HG03097 (cell line): ENCODE measurements at regions not wholly inside any gene's neighbourhood (a gene's known extent, or its start where the extent isn't known, plus 50 kb on each side); places are given as distances from the start of the nearest gene placed in this dataset.
"Not testable (repeated sequence)": the region's sequence is repeated elsewhere in the genome, so short reads cannot be mapped to it uniquely, and the experiment has no call there.

Experiments
- ATAC-seq: cut with Tn5 transposase; IDR thresholded peaks from one replicate; pipeline ENCODE4 v1.9.1; 2021; ENCODE audit not compliant: unreplicated experiment, low FRiP score

DNA sequence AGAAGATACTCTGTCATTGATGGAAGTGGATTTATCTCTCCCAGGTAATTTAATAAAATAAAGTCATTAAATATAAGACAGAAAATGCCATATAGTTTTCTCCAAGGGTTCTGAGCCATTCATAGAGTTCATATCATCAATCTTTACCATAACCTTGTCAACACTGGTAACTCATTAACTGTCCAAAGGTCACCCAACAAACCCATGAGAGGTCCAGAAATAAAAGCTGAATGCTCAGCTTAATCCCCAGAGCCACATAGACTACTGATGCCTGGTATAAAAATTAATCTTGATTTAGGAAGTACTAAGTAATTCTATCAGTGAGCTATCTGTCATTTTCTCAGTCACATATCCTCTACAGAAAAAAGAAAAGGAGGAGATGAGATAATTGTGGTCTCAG is 903.0 kb upstream of the DDX18 start:
- no peak for ATAC-seq

DNA sequence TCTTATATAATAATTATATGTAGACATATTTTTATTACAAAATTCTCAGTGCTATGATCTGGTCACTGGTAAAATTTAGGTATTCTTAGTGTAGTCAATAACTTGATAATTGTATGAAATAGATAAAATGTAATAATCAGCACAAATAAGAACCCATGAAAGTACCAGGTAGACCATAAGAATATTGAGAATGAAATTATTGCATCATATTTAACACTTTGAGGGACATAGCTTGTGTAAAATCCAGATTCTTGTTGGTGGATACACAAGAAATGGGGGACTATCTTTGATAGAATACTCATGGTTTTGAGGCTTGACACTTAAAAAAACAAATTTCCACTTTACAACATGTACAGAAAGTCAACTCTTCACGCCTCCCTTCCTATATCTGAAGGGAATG is 898.8 kb upstream of the DDX18 start:
- ATAC-seq, result no peak

DNA sequence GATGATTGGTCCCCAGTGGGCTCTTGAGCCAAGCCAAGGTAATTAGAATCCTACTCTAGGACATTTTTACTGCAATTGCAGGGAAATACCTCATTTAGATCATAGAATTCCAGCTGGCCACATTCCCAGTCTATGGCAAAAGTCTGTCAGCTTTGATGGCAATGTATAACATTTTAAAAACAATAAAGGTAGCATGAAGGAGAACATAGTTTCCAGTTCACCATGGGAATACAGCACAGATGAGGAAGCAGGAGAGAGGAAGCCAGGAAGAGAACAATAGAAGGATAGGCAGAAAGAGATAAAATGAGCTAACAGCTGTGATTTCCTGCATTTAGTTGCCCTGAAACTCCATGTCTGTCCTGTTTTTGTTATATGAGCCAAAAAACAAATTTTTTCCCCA is 897.3 kb upstream of the DDX18 start:
- no peak for ATAC-seq

DNA sequence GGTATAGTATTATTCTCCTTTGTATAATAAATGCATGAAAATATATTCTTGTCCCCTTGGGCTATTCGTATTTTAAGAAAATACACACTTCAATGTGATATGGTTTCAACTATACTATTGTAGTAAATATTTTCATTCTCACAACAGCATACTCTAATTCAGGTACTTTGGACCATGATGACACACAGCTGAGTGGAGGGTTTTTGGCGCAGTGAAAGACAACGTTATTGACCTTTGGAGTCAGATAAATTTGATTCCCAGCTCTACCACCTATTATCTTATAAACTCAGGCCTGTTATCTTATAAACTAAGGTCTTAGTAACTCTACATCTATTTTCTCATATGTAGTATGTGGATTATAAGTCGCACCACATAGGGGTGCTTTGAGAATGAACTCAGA is 895.9 kb upstream of the DDX18 start:
- ATAC-seq, result no peak

DNA sequence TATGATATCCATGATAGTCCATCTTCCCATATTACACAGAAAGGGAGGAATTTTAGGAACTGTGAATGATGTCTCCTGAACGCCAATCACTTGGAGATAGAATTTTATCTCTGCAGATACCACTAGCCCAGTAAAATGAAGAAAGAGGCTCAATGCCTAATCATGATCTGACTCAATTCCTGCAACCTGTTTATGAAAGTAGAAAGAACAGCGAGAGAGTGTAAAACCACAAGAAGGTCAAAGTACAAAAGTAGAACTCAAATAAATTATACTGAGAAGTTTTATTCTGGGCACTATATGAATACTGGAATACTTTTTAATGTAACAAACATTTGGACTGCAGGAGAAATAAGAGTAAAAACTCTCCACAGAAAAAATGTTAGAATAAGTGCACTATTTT is 892.1 kb upstream of the DDX18 start:
- ATAC-seq, result no peak

DNA sequence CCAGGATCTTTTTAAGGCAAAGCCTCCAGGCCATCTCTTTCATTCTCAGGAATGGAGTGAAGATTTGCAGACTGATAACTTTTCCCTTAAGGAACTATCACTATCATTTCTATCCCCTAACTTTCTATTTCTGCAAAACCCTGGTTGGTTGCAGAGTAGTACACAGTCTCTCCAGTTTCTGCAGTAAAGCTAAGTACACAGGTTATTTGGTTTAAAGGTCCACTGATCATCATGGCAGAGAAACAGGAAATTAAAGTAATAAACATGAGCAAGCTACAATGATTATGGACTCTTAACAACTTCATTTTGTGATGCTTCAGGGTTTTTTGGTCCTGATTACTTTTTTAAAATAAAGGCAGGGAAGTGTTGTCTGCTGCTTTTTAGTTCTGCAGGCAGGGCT is 890.0 kb upstream of the DDX18 start:
- no peak for ATAC-seq

DNA sequence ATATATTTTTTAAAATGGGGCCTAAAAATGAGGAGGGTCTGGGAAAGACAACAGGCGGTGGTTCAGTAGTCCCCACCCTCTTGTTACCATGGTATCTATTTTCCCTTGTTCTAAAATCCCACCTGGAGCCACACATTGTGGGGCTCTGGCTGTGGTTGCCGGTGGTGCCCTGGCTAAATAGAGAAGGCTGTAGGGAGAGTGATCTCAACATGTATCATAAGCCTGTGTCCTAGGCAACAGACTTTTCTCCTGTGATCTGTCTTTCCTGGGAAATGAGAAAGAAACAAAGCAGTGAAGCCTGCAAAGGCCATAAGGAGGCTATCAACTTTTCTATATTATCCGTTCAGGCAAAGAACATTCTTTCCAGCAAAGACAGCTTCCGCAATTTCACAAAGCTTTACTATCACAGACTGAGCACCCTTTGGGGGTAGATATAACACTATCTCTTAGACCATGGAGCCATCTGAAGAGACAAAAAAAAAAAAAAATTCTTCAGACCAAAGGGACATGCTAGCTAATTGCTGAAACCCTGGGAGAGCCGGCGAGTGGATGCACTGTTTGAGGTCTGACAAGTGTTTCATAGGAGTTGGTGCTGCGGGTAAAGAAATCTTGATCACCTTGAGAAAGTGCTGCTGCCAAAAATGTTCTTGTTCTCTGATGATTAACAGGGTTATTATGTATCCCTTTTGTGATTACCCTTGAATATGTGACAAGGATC is 879.2 kb upstream of the DDX18 start:
- no peak for ATAC-seq

DNA sequence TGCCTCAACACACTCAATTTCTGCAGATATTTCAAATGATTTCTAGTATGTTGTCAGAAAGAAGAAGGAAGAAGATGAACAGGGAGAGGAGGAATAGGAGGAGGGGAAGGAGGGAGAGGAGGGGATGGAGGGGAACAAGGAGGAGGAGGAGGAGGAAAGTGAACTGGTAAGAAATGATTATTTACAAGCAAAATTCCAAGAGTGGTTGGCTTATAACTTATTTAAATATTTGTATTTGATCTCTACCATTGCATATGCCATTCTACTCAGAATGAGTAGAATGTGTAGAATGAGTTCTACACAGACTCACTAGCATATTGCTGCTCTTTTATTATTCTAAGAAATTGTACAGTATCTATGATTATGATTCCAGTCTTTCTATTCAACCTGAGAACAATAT is 866.2 kb upstream of the DDX18 start:
- no peak for ATAC-seq

DNA sequence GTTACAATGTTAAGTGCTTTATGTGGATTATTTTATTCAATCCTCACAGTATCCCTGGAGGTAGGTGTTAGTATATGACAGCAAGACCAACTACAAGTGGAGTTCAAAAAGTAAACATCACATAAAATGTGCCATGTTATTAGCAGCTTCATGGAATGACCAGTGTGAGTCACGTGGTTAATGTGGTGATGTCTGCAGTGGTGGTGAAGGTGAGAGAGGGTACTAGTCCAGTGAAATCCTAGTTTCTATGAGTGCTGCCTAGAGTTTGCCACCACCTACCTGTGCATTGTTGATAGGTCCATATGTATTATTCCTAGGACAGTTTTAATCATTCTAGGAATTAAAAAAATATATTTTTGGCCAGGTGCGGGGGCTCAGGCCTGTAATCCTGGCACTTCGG is 865.2 kb upstream of the DDX18 start:
- no peak for ATAC-seq

DNA sequence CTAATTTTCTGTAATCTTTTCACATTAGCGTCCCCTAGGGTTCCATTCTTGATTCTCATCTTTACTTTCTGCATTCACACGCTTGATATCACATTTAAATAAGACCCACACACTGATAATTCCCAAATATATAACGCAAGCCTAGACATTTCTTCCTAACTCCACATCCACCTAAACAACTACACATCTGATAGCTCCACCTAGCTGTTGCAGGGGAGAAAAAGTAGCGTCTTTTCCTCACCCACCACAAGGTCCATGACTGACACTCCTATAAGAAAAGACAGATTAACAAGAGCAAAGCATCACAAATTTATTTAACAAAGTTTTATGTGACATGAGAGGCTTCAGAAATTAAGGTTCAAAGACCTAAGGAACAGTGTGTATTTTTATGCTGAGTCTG is 862.2 kb upstream of the DDX18 start:
- no peak for ATAC-seq

DNA sequence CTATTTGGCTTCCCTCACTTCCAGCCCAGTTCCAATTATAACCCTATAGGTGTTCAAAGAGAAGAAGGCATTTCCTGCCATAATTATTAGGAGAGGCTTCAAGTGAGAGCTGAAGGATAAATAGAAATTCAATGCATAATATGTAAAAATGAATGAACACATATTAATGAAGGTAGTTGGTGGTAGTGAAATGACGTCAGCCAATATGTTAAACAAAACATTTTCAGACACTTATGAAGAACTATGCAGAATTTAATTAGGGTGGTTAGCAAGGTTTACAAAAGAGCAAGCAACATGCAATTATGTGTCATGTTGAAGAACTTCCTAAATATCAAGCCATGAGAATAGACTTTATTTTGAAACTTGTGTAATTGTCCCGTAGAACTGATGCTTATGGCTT is 858.8 kb upstream of the DDX18 start:
- no peak for ATAC-seq

DNA sequence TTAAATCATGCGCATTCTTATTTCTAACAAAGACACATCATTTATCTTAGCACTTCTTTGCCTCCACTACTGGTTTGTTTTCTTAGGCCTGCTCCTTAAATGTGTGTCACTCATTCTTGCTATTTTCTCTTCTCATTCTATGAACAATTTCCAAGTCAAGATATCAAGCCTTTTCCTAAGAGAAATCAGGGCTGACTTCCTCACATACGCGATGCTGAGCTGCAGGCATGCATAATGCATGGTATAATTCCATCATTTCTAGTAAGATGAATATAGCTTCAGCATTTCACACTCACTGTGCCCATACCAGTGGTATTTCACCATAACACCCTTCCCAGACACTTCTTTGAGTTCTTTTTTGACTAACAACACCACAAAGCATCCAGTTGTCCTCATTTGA is 838.9 kb upstream of the DDX18 start:
- ATAC-seq, result no peak

DNA sequence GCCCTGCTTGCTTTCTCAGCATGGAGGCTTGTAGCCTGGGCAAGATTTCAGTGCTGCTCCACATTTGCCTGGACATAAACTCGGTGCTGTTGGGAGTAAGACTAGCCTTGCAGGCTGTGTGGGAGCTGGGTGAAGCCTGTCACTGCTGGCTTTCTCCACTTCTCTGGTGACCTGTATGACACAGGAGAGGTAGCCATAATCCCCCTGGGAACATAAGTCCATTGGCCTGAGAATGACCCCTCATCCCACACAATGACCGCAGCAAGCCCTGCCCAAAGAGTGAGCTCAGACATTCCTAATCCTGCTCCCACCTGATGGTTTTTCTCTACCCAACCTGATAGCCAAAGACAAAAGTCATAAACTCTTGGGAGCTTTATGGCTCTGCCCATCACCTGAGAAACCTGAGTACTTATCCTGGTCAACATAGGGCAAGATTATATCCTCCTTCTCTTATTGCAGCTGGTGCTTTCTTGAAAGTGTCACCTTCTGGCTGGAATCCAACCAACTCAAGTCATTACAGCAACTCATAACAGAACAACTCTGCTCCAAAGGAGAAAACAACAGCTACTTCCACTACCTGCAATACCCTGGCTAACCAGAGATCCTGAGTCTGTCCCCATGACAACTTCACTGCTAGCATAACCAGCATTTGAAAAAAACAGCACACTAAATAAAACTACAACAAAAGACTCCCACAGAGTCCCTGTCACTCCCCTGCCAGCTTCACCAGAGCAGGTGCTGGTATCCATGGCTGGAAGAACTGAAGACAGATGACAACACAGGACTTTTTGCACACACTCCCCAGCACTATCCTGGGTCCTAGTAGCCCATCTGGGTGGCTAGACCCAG is 834.4 kb upstream of the DDX18 start:
- no peak for ATAC-seq

DNA sequence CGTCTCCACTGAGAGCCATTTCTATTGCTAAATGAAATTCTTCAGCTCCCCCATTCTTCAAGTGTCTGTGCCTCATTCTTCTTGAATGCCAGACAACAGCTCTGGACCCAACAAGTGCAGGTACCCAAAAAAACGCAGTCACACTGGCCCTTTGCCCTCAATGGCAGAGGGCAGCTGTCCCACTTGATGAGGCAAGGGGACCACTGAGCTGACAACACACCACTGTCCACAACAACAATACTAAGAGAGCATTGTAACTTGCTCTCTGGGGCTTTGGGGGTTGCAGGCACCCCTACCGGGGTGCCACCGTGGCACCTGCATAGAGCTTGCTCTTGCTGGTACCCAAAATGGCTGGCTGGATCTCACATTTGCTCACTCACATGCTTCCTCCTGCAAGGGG is 827.0 kb upstream of the DDX18 start:
- ATAC-seq, result no peak

DNA sequence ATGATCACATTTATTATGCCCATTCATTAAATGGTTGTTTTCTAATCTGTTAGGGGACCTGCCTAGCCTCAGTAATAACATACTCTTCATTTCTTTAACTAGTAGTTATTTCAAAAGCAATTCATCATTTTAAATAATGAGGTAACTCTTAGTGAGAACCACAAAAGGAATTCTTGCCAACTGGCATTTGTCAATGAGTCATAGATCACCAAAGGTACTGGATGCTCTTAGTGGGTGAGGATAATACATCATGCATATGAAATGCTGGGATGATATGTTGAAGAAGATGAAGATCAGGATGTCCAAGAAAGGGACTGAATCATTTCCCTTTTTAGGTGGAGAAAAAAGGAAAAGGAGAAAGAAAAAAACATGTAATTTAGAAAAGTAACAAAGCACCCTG is 826.2 kb upstream of the DDX18 start:
- no peak for ATAC-seq

DNA sequence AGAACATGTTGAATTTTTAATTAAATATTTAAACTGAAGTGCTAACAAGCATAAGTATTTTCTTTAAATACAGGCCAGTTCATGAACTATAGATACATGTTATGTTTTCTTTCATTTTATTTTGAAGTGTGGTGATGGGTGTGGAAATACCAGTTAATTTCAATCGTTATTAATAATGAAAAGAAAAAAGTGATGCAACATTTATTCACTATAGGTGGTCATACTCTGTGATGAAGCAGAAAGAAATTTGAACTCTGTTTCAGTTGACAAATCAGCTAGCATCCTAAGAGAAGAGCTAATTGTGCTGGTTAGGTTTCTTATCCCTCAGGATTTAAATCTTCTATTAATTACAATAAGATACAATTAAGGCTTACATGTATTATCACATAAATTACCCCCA is 795.1 kb upstream of the DDX18 start:
- no peak for ATAC-seq

DNA sequence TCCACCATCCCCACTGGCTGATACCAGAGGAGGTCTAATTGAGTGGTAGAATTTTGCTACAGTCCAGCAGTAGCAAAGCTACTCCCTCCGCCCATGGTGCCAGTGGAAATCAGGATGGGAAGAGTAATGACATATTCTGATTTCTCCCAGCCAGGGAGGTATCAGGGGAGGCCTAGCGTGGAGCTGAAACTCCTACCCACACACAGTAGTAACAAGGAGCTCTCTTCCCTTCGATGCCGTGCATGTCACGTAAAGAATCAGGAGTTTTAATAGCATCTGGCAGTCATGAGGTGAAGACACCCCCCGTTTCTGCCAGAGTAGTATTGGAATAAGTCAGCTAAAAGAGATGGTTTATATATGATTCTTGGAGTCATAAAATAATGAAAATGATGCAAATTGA is 786.8 kb upstream of the DDX18 start:
- ATAC-seq, result no peak

DNA sequence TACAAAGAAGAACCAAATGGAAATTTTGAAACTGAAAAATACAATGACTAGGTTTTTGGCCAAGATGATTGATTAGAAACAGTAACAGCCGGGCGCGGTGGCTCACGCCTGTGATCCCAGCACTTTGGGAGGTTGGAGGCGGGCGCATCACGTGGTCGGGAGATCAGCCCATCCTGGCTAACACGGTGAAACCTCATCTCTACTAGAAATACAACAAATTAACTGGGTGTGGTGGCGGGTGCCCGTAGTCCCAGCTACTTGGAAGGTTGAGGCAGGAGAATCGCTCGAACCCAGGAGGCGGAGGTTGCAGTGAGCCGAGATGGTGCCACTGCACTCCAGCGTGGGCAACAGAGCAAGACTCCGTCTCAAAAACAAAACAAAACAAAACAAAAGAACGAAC is 785.8 kb upstream of the DDX18 start:
- ATAC-seq, result not testable (repeated sequence)

DNA sequence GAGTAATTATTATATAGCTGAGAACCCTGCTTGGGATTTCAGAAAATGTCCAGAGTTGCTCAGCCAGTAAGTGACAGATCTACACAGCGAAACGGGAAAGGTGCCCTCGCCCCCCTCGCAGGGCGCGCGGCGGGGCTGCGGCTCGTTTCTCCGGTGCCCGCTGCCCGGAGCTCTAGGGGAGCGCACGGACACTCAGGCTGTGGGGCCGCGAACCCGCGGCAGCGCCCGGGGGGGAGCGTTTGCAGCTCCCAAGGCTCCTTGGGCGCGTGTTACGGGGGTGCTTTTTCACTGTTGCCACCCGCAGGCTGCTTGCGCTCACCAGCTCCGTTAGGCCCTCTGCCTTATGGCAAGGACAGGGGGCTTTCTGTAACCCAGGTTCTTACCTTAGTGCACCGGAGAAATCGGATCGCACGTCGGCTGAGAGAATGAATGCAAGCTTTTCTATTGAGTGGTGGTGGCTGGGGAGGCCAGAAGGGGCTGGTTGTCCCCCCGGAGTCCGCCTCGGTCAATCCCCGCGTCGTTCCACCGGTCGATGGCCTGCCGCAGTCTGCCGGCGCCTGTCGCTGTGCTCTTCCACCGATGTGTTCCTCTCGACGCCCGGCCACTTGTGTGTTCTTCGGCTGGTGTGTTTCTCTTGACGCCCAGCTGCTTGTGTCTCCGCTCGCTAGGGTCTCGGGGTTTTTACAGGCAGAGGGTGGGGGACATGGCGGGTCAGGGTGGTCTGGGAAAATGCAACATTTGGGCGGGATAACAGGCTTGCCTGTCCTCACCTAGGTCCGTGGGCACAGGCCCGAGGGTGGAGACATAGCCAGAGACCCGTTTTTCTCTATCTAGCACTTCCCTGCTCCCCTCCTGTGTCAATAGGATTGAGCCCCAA is 758.8 kb upstream of the DDX18 start:
- ATAC-seq, result no peak

DNA sequence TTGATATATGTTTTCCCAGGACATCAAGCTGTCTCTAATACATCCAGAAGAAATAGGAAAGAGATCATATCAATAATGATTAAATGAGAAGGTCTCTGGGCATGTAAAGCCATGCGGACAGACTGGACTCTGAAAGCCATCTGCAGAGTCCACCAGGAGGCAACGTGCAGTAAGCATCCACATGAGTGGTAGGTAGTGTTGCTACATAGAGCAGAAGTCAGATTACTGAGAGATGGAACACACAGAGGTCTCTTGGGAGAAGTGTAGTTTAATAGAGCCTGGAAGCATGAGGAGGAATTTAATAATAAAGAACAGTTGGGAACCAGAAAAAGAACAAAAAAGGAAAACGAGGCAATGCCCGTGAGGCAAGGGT is 758.1 kb upstream of the DDX18 start:
- ATAC-seq, result no peak

DNA sequence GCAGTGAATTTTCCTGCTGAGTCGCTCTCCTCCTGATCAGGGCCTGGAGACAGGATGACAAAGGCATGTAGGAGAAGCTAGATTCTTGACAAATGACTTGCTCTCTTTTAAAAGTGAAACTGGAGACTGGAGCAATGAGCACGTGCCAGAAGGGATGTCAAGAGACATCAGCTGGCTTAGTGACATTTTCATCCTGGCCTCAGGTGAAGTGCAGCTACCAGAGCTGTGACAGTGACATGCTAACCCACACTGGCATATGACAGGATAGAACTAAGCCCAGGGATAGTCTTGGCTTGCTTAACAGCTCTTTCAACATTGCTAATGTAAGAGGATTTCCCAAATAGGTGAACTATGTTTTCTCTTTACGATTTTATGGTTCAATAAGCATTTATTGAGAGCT is 757.5 kb upstream of the DDX18 start:
- no peak for ATAC-seq
